Thoracic aorta (tissue), 2 donors: ENCODE measurements at regions not wholly inside any gene's neighbourhood (a gene's known extent, or its start where the extent isn't known, plus 50 kb on each side); places are given as distances from the start of the nearest gene placed in this dataset.

Source experiments
- ATAC-seq: fragments of 150-250 bp; one replicate; pipeline ENCODE4 v1.8.0; 2017; ENCODE audit warnings: low read depth; ENCODE audit not compliant: insufficient number of reproducible peaks, low FRiP score
- DNase-seq: peaks from one replicate; pipeline ENCODE4 v3.0.0-alpha.2; 2020; ENCODE audit warnings: low spot score
- H3K27ac ChIP-seq, 2 donors: fragments of 200-600 bp; sonication (generic); 1 replicate in 1 of 2; 2 replicates in 1 of 2; pipeline ENCODE4 v1.5.1; 2016; ENCODE audit warnings: mild to moderate bottlenecking in 2 of 2, moderate library complexity in 2 of 2
- H3K27me3 ChIP-seq: fragments of 200-600 bp; sonication (generic); replicated peaks from 2 replicates; pipeline ENCODE4 v1.6.0; 2016; ENCODE audit warnings: mild to moderate bottlenecking; ENCODE audit not compliant: insufficient read depth
- H3K36me3 ChIP-seq: fragments of 200-600 bp; sonication (generic); one replicate; pipeline ENCODE4 v1.5.1; 2016
- H3K4me1 ChIP-seq, 2 donors: fragments of 200-600 bp; sonication (generic); 1 replicate in 1 of 2; 2 replicates in 1 of 2; pipeline versions ENCODE4 v1.5.1 to v1.6.0; 2016; ENCODE audit warnings: low read depth in 2 of 2, mild to moderate bottlenecking in 1 of 2; ENCODE audit not compliant: control insufficient read depth in 1 of 2
- H3K4me3 ChIP-seq: fragments of 200-600 bp; sonication (generic); 2 replicates; pipeline ENCODE4 v1.5.1; 2016; ENCODE audit warnings: mild to moderate bottlenecking
- H3K9me3 ChIP-seq: fragments of 200-600 bp; sonication (generic); 2 replicates; pipeline ENCODE4 v1.5.1; 2016
- CTCF ChIP-seq: fragments of 200-600 bp; sonication (generic); IDR thresholded peaks from one replicate; pipeline ENCODE4 v1.5.1; 2019; ENCODE audit warnings: antibody characterized with exemption

GRCh38 chr15:62849316-62850106 lies 193.0 kb upstream of the TPM1 start:
- Histone ChIP-seq H3K36me3 (peaks cover 2% of the 10 kb centered on the region), H3K27ac (no peak overlapping the region), H3K27me3 (no peaks in the 10 kb centered on the region), H3K9me3 (no peaks in the 10 kb centered on the region), H3K4me3 (no peak overlapping the region), H3K4me1 (peaks cover 8 to 33% of the 10 kb centered on the region in 2 donors)
- DNase-seq (no peak), ATAC-seq (no peak)
- TF ChIP-seq CTCF = no peak

GRCh38 chr15:62850318-62850717 lies 192.2 kb upstream of the TPM1 start:
- no peak for TF ChIP-seq CTCF
- Histone ChIP-seq H3K27ac (no peak overlapping the region), H3K4me1 (peaks cover 8 to 24% of the 10 kb centered on the region in 2 donors), H3K36me3 (no peaks in the 10 kb centered on the region), H3K27me3 (no peaks in the 10 kb centered on the region), H3K4me3 (no peak overlapping the region), H3K9me3 (no peaks in the 10 kb centered on the region)
- DNase-seq = no peak
- no peak for ATAC-seq

GRCh38 chr15:62850791-62851291 lies 191.7 kb upstream of the TPM1 start:
- no peak for ATAC-seq

GRCh38 chr15:62853114-62853840 lies 189.3 kb upstream of the TPM1 start:
- Histone ChIP-seq H3K36me3 (no peaks in the 10 kb centered on the region), H3K27me3 (no peaks in the 10 kb centered on the region), H3K9me3 (no peaks in the 10 kb centered on the region), H3K27ac (no peak overlapping the region), H3K4me1 (peaks cover 8 to 22% of the 10 kb centered on the region in 2 donors), H3K4me3 (no peak overlapping the region)
- DNase-seq (no peak), ATAC-seq (no peak)
- TF ChIP-seq CTCF = no peak

More at GRCh38 chr15:62850791-62851291, 191.7 kb upstream of the TPM1 start:
- H3K36me3 ChIP-seq = no peaks in the 10 kb centered on the region
- H3K4me1 ChIP-seq = peaks cover 8 to 22% of the 10 kb centered on the region in 2 donors
- no peak for DNase-seq
- H3K4me3 ChIP-seq = no peak overlapping the region
- H3K27me3 ChIP-seq = no peaks in the 10 kb centered on the region
- no peak overlapping the region for H3K27ac ChIP-seq
- no peaks in the 10 kb centered on the region for H3K9me3 ChIP-seq
- TF ChIP-seq CTCF = no peak

GRCh38 chr15:62853841-62854225 lies 188.7 kb upstream of the TPM1 start:
- TF ChIP-seq CTCF = no peak
- H3K27ac ChIP-seq = no peak overlapping the region
- DNase-seq = no peak
- H3K9me3 ChIP-seq = no peaks in the 10 kb centered on the region
- no peak overlapping the region for H3K4me3 ChIP-seq
- ATAC-seq = no peak
- no peaks in the 10 kb centered on the region for H3K27me3 ChIP-seq
- H3K4me1 ChIP-seq = peaks cover 4 to 22% of the 10 kb centered on the region in 2 donors
- H3K36me3 ChIP-seq = no peaks in the 10 kb centered on the region
